Kidney glomerular epithelial cell (primary cell): ENCODE measurements at regions not wholly inside any gene's neighbourhood (a gene's known extent, or its start where the extent isn't known, plus 50 kb on each side); places are given as distances from the start of the nearest gene placed in this dataset.

Experiments
- DNase-seq: peaks from one replicate; lab custom pipeline; 2025; lab: John Stamatoyannopoulos, UW

DNA sequence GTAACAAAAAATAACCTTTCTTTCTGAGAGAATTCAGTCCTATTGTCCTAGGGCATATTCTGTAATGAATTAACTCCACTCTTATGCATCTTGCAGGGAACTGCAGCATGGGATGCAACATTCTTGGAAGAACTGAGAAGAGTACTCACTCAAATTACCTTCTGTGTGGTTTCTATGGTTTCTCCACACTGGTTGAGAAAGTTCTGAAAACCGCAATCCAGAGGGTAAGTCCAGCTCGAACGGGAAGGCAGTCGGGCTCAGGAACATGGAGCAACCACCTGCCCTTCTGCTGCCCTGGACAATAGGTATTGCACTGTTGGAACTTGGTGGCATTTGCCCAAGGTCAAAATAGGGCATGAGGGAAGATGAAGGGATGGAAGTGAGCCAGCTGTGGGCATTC is 59.6 kb upstream of the CDK13 start:
- no peak for DNase-seq

- DNase-seq = no peak
Observed at GRCh38 chr7:39891894-39892293, 58.2 kb upstream of the CDK13 start.

DNA sequence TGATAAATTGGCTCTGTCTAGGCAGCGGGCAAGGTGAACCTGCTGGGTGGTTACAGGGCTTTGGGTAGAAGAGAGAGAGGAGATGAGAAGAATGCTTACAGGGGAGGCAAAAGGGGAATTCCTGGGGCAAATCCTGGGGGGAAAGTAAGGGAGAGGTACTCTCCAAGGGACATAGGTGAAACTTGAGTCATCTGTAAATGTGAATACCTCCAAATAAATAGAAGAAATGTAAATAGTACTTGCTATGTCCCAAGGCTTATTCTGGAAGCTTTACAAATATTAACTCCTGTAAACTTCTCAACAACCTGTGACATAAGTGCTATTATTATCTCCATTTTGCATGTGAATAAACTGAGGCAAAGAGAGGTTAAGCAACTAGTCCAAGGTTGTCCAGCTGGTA is 57.7 kb upstream of the CDK13 start:
- DNase-seq = no peak

DNA sequence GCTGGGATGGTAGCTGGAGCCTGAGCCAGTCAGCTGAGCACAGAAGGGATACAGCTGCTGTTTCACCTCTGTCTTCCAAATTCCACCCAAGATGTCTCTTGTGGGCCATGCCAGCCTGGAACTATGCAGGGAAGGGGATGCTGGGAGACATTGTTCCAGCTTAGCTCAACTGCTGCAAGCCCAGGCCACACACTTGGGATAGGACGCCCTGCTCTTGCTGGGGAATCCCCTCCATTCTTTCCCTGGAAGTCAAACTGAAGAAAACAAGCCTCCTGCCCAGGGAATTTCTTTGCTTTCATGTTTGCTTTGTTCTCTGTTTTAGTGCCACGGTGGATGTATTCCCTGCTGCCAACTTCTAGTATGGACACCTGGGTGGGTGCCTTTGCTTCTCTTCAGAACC is 55.2 kb upstream of the CDK13 start:
- DNase-seq = no peak

GRCh38 chr7:39896840-39897239 is 53.2 kb upstream of the CDK13 start:
- no peak for DNase-seq

DNA sequence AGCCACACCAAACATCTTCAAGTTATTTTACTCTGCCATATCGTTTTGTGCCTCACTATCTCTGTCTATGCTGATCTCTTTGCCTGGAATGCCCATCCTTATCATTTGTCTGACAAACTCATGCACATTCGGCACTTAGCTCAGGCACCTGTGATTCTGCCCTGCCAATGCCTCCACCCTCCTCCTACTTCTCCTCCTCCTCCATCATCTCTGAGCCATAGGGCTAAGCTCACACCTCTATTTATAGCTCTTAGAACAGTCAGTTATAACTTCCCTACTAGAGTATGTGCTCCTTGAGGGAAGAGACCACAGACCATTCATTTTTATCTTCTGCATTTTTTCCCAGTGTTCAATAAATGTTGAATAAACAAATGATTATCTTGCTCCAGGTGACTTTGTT is 51.2 kb upstream of the CDK13 start:
- no peak for DNase-seq
